Hematopoietic multipotent progenitor cell treated with erythropoietin and hydrocortisone succinate and interleukin-3 and kit ligand, for 4 days (in vitro differentiated cells): ENCODE measurements at regions not wholly inside any gene's neighbourhood (a gene's known extent, or its start where the extent isn't known, plus 50 kb on each side); places are given as distances from the start of the nearest gene placed in this dataset.

Experiments
- DNase-seq: peaks from one replicate; pipeline ENCODE4 v3.0.0-alpha.2; 2015

DNA sequence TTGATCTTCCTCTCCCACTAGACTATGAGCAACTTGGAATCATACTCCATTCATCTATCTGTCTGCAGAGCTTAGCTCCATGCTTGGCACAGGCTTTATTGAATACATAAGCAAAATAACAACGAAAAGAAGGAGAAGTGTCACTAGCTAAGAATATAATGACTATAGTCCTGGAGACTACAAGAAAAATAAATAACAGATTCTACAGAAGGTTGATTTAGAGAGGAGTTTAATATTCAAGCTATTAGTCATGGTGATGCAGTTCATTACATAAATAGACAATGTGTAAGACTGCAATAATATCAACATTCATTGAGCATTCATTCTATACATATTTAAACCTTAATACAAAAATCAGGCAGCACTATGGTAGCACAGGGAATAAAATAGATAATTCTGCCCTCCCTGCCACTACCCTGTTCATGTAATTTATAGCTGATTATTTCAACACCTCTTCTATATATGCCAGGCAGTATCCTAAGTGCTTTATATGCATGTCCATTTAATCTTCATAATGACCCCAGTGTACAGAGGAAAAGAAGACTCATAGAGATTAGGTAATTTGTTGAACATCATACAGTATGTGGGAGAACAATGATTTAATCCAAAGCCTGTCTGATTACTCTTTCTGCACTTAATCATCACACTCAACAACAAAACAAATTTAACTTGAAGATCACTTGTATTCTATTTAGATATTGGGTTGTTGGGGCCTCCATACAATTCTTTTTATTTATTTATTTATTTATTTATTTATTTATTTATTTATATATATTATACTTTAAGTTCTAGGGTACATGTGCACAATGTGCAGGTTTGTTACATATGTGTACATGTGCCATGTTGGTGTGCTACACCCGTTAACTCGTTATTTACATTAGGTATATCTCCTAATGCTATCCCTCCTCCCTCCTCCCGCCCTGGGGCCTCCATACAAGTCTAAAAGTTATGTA, 165.3 kb downstream of the RNF152 start:
- DNase-seq: no peak

DNA sequence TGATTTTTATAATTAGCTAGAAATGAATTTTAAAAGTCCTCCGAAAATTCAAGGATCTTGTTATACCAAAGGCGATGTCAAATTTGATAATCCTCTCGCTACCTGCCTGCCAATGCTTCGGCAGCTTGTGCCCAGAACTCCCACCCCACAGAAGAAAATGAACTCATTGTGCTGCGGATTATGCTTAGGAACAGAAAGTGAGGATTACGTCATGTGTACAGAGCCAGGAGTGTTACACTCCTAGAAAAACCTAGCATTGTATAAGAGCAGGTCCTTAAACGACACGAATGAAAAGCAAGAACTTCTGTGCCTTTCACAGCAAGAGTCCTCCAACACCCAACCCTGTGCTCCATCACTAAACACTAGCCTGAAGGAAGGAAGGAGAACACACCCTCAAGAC, 168.3 kb downstream of the RNF152 start:
- no peak for DNase-seq

DNA sequence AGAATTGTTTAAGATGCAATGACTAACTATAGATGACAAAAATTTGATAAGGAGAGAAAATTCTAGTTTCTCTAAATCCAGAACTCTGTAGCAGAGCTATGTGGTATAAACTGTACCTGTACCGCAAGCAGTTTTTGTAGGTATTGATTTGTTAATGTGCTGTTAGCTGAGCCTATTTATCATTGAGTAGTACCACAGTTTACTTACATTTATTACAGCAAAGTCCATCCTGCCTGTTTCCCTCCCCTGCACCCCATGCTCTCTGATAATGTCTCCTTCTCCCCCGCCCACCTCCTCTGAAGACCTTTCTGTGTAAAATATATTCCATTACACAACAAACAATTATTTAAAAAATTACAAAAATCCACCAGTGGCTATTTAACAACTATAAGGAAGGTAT, 170.6 kb downstream of the RNF152 start:
- no peak for DNase-seq

DNA sequence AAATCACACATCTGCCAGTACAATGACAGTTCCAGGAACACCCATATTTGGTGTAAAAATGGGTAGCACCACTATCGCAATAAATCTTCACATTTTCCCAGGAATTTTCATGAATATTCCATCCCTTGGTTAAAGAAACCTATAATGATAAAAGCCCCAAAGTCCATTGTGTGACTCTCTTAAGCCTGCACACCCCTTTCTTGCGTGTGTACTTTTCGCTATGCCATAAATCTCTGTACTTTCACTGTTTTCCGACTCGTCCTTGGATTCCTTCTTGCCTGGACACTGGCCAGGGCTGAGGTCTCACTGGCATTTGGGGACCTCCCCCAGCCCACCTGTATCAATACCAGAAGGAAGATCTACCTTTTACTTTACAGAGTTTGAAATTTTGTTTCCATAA, 172.3 kb downstream of the RNF152 start:
- no peak for DNase-seq

DNA sequence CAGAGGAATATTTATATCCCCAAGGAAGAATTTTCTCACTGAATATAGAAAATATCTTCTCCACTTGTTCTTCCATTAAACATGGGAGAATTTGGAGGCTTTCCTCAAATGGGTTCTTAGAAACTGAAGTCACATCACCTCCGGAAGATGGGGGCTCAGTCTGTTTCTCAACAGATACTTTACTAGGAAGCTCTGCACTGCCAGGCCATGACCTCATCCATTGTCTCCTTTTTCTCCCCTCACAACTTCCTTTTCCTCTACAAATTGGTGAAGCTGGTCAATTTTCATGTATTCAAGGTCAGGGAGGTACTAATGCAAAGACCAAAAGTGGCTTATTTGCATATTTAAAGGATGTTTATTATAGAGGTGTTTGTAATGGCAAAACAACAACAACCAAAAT, 173.1 kb downstream of the RNF152 start:
- DNase-seq: no peak

DNA sequence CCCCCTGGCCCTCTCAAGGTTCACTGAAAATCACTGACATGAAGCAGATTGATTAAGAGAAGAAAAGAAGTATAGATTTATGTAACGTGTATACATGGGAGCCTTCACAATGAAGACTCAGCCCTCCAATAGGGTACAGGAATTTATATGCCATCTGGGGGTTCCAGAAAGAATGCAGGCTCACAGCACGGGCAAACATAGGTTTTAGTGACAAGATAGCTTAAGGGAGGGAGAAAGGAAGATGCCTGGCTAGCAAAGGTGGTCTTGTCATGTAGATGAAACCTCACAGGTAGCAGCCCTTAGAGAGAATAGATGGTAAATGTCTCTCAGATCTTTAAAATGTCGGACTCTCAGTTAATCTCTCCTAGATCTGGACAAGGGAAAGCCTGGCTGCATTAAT, 173.9 kb downstream of the RNF152 start:
- no peak for DNase-seq

DNA sequence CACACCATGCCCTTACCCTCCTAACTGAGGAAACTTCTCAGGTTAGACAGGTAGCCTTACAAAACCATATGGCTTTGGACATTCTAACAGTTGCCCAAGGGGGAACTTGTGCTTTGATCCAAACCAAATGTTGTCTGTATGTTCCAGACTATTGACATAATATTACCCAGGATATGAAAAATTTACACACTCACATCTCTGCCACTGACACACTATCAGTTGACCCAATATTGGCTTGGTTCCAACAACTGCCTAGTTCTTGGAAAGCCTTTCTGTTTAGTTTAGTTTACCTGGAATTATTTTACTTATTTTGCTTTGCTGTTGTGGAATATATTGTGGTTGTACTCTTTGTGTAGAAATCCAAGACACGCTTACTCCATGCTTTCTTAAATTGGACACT, 178.4 kb downstream of the RNF152 start:
- no peak for DNase-seq

DNA sequence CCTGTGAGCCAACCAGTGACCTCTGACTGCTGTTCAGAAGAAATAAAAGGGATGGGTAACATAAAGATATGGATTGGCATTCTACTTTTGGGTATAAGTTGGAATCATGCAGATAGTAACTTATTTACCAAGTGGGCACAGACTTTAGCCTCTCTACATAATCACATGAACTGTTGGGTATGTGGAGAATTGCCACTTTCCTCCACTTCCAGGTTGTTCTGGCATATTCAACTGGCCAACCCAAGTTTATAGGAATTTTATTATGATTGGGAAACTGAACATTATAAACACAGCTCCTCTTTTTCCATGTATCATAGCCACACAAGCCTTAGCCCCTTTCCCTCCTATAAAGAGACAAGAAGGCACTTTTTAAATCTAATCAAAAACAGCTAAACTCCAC, 179.3 kb downstream of the RNF152 start:
- DNase-seq: no peak

DNA sequence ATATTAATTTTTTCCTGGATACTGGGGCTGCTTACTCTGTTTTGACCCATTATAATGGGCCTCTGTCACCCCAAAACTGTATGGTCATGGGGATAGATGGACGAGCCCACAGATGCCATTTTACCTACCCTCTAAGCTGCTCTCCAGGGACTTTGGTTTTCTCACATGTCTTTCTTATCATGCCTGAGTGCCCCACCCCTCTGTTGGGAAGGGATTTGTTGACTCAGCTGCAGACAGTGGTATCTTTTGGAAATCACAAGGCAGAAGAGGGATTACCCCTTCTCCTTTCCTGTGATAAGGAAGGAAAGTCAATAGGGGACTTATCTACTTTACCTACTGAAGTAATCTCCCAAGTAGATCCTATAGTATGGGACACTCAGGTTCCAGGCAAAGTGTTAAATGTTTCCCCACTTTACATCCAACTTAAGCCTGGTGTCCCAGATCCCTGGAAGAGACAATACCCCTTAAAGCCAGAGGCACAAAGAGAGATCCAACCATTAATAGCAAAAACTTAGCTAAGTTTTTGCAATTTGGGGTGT, 182.7 kb downstream of the RNF152 start:
- no peak for DNase-seq

DNA sequence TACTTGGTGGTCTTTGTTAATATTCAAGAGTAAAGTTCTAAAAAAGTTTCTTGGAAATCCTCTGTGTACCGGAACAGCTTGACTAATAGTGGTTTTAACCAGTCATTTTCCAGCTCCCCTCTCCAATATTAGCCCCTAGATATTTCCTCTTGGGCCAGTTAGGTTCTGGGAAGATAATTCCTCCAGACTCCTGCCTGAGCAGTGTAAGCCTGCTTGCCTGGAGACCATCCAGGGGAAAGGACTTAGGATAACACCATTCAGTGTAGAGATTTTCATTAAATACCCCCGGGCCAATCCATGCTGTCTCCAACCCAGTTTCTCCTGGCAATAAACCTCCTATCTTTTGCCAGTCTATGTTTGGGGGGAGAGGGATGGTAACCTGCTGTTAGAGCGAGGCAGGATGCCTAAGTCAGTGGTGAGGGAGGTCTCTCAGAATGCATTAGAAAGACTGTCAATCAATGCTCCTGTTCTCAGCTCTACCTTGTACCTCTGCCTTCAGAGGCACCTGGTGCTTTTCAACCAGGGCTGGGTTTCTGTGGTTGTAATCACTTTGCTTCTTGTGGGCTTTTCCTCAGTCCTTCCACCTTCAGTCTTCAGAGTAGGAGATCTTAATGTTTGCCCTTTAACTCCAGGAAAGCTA, 186.4 kb downstream of the RNF152 start:
- DNase-seq: no peak

DNA sequence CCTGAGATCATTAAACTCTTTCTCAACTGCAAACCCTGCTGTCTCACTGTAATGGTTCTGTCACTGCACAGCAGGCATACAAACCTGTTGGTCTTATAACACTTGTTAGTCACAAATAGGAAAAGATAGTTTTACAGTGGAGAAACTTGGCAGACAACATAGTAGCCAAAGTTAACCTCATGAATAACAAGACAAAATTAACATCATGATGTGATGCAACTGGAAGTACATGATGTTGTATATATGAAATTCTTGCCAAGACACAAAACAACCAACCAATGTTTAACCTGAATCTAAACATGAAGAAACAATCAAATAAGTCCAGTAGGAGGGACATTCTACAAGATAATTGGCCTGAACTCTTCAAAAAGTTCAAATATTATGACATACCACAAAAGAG, 189.3 kb downstream of the RNF152 start:
- no peak for DNase-seq

DNA sequence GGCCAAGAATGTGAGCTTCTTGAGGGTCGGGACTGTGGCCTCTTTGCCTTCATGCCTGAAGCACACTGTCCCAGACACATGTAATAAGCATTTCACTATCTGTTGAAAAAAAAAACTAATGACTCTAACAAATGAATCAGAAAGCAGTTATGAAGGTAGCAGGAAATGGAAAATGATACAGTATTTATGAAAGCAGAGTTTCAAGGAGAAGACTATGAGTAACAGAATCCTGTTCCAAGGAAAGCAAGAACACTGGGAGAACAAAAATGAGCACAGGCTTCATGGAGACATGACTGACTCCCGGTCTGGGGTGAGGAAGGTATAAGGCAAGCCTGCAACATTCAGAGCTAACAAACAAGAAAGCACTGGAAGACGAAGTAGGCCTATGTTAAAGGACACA, 190.8 kb downstream of the RNF152 start:
- DNase-seq: no peak

DNA sequence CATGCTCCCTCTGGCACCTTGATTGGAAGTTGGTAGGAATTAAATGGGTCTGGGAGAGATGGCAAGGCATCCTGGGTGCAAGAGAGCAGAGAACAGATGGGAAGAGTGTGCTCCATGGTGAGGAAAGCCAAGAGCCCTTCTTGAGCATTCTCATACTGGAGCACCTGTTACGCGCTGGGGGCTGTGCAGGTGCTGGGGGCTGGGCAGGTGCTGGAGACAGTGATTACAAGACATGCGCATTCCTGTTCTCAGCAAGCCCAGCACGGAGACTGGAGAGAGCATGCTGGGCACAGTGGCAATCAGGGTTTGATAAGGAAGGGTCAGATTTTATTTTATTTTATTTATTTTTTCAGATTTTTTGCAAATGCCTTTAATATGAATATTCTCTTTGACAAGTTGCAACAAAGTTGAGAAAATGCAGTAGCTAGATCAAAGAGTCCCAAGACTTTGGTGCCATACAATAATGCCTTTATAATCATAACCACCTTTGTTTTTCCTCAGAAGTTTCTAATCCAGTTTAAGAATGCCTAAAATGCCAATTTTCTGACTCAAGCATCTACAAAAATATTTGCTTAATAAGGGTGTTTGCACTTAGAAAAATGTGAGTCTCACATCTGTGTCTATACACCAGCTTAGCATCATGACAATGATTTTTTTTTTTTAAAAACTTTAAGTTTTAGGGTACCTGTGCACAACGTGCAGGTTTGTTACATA, 193.3 kb downstream of the RNF152 start:
- DNase-seq: no peak

DNA sequence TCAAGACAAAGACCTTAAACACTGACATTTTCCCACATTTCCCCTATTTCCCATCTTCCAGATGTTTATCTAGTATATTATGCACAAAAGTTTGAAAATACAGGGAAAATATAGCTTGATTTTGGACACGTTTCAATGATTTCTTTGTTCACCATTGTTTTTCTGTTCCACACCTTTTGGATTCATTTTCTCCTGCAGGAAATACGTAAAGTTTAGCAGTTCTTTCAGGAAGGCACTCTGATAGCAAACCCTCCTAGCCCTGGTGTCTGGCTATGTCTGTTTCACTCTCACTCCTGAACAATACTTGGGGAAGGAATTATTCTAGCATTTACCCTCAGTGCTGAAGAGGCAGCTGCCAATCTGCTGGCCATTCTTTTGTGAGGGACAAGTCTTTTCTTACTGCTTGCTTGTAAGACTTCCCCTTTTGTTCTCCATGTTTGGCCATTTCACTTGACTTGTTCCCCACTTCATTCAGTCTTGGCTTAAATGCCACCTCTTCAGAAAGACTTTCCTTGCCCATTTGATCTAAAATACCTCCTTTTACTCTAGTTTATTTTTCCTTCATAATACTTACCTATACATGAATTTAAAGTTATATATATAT, 195.4 kb downstream of the RNF152 start:
- no peak for DNase-seq

DNA sequence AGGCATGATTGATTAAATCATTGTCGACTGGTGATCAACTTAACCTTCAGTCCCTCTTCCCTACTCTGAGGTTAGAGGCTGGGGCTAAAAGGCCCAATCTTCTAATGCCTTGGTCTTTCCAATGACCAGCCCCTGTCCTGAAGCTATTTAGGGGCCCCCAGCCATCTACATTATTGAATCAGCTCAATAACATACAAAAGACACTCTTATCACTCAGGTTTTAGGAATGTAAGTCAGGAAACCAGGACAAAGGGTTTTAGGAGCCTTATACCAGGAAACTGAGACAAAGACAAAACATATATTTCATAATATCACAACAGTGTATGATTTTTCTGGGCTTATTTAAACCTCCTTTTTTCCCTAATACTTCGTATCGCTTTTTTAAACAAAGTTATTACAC, 198.6 kb downstream of the RNF152 start:
- DNase-seq: no peak

DNA sequence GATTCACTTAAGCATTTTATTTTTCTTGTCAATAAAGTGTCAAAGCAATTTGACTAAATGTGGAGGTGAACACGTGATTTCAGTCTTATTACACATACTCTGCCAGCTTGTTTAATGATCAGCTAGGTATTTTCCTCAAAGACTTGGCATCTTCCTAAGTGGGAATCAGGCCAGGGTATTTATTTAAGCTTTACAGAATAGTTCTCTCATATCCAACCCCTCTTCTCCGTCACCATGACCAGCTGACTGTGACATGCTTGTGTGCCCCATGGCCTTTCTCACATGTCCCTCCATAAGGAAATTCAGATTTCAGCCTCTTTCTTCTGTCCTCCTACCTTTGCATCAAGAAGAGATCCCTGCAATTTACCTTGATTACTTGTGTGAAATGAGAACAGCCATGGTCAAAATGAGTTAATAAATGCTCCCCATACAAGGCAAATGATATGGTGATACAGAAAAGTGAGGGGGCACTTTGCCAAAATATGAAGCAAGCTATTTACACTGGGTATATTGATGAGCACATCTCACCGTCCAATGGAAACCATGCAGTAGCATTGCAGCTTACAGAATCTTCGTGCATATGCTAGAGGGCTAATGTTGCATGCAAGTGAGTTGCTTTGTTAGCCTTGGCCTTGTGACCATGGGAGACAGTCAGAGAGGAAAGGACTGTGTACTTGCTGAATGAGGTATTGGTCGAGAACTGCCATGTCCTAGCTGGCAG, 202.2 kb downstream of the RNF152 start:
- DNase-seq: no peak

DNA sequence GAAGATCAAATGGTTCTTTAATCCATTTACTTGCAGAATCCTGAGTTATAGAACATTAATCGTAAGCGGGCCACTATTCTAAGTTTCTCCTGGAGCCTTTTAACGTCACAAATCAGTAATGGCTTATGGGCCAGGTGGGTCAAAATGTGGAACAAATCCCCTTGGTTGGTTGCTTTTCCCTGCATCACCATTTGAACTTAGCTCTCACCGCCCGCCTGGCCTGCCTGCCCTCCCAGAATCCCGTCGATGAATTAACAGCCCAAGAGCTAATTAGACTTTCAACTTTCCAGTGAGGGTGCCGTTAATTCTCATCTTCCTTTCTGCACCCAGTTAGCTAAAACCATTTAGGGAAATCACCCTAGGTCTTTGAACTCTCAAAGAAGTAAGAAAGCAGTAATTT, 205.5 kb downstream of the RNF152 start:
- no peak for DNase-seq

DNA sequence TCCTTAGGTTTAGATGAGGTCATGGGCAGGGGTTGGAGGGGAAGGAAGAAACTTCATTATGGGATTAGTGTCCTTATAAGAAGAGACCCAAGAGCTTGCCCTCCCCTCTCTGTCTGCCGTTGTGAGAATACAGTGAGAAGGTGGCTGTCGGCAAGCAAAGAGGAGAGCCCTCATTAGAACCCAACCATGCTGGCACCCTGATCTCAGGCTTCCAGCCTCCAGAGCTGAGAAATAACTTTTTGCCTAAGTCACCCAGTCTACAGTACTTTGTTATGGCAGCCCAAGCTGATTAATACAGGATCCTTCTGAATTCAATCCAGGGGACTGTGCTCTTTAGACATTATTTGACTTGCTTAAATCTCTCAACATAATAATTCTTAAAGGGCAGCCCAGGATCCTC, 209.0 kb downstream of the RNF152 start:
- DNase-seq: no peak

DNA sequence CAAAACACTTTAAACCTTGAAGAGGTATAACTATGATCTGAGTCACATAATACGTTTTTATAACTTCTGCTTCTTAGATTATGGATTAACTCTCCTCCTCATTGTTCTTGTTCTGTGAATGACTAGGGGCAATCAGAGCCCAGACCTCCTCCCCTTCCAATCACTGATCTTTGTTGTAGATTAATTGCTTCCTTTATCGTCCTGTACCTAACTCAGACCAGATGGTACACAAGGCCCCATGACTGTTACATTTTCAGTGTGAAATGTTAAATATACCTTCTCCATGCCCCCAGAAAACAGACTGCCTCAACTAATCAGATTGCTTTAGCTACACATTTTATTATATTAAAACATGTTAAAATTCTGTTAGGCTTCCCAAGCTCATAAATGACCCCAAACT, 211.7 kb downstream of the RNF152 start:
- no peak for DNase-seq

DNA sequence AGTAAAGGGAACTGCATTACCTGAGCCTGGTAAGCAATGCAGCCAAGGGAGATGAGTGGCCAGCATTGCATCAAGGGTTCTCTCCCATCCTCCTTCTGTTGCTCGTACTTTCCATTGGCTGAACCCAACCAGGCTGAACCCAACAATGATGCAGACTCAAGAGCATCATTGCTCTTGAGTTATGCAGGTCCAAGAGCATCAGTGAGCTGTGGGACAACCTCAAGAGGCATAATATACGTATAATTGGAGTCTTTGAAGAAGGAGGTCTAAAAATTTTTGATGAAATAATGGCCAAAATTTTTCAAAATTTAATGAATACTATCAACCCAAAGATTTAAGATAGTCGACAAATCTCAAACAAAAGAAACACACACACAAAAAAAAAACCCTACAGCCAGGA, 213.0 kb downstream of the RNF152 start:
- DNase-seq: no peak

DNA sequence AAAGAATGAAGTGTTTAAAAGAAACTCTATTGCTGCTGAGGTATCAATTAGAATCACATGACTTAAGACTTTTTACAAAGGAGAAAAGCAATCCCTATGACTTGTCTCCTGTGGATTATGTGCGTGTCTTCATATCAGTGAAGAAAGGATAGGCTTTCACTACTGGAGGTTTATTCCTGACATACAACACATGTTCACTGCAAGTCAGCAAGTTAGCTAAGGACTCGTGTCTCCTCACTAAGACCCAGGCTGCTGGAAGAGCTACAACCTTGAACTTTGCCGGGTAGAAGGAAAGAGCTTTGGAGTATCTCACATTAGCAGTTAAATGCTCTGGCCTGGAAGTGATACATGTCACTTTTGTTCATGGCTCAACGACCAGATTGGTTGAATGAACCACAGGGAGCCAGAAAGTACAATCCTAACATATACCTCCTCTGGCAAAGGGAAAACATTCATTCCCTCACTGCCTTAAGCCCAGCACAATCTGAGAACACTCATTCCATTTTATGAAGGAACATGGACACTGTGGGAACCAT, 215.3 kb downstream of the RNF152 start:
- DNase-seq: no peak

DNA sequence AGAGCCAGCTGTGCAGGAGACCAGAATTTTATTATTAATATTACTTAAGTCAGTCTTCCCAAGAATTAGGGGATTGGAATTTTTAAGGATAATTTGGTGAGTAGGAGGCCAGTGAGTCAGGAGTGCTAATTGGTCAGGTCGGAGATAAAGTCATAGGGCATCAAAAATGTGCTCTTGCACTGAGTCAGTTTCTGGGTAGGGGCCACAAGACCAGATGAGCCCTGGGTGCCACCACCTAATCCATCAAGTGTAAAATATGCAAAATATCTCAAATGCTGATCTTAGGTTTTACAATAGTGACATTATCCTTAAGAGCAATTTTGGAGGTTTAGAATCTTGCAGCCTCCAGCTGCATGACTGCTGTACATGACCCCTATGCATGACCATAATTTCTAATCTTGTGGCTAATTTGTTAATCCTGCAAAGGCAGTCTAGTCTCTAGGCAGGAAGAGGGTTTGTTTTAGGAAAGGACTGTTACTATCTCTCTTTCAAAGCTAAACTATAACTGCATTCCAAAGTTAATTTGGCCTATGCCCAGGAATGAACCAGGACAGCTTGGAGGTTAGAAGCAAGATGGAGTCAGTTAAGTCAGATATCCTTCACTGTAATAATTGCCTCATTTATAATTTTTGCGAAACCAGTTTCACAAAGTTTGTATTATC, 215.9 kb downstream of the RNF152 start:
- DNase-seq: no peak
